MM.1S (cell line): ENCODE measurements at regions not wholly inside any gene's neighbourhood (a gene's known extent, or its start where the extent isn't known, plus 50 kb on each side); places are given as distances from the start of the nearest gene placed in this dataset.

Source experiments
- DNase-seq: peaks from one replicate; pipeline ENCODE4 v3.0.0-alpha.2; 2015
- H2AFZ ChIP-seq: fragments of 300-600 bp; sonication (generic); 2 replicates; pipeline ENCODE4 v1.6.0; 2016; ENCODE audit warnings: antibody characterized with exemption, low read length
- H3F3A ChIP-seq: fragments of 300-600 bp; sonication (generic); 2 replicates; pipeline ENCODE4 v1.6.1; 2016; ENCODE audit warnings: mild to moderate bottlenecking, antibody characterized with exemption, low read length, moderate library complexity, mixed read lengths; ENCODE audit not compliant: insufficient read depth
- H3K27ac ChIP-seq: fragments of 300-600 bp; sonication (generic); 2 replicates; pipeline ENCODE4 v1.5.1; 2016; ENCODE audit warnings: mild to moderate bottlenecking, low read length
- H3K27me3 ChIP-seq: fragments of 300-600 bp; sonication (generic); replicated peaks from 2 replicates; pipeline ENCODE4 v1.6.0; 2016; ENCODE audit warnings: low read length; ENCODE audit not compliant: insufficient read depth
- H3K36me3 ChIP-seq: fragments of 300-600 bp; sonication (generic); replicated peaks from 2 replicates; pipeline ENCODE4 v1.6.1; 2016; ENCODE audit warnings: mild to moderate bottlenecking, low read length, mixed read lengths; ENCODE audit not compliant: insufficient read depth
- H3K4me1 ChIP-seq: fragments of 300-600 bp; sonication (generic); 2 replicates; pipeline ENCODE4 v1.6.1; 2016; ENCODE audit warnings: low read length, mixed read lengths
- H3K4me2 ChIP-seq: fragments of 300-600 bp; sonication (generic); 2 replicates; pipeline ENCODE4 v1.6.0; 2016; ENCODE audit warnings: low read depth, low read length
- H3K4me3 ChIP-seq: fragments of 300-600 bp; sonication (generic); 2 replicates; pipeline ENCODE4 v1.5.1; 2016; ENCODE audit warnings: low read length, mixed read lengths
- H3K79me2 ChIP-seq: fragments of 300-600 bp; sonication (generic); 2 replicates; pipeline ENCODE4 v1.6.1; 2016; ENCODE audit warnings: mixed run types, low read length, mixed read lengths
- H3K9ac ChIP-seq: fragments of 300-600 bp; sonication (generic); 2 replicates; pipeline ENCODE4 v1.6.1; 2016; ENCODE audit warnings: low read length, mixed read lengths
- H3K9me2 ChIP-seq: fragments of 300-600 bp; sonication (generic); replicated peaks from 2 replicates; pipeline ENCODE4 v1.6.1; 2016; ENCODE audit warnings: mild to moderate bottlenecking, low read length, mixed read lengths; ENCODE audit not compliant: insufficient read depth
- H3K9me3 ChIP-seq: fragments of 300-600 bp; sonication (generic); replicated peaks from 2 replicates; pipeline ENCODE4 v1.6.1; 2016; ENCODE audit warnings: mild to moderate bottlenecking, low read length, mixed read lengths; ENCODE audit not compliant: insufficient read depth
- H4K20me1 ChIP-seq: fragments of 300-600 bp; sonication (generic); 2 replicates; pipeline ENCODE4 v1.6.1; 2016; ENCODE audit warnings: mild to moderate bottlenecking, low read length, moderate library complexity, mixed read lengths; ENCODE audit not compliant: insufficient read depth
- EZH2 ChIP-seq: fragments of 300-600 bp; sonication (generic); optimal IDR thresholded peaks from 2 replicates; pipeline ENCODE3; 2017; ENCODE audit warnings: low read depth, mild to moderate bottlenecking, antibody characterized with exemption, low read length, mixed read lengths
- EZH2phosphoT487 ChIP-seq: fragments of 300-600 bp; sonication (generic); IDR thresholded peaks from 2 replicates; pipeline ENCODE4 v1.6.1; 2018; ENCODE audit warnings: antibody characterized with exemption, low read length
- TF ChIP-seq, protein P1 (sequence below): fragments of 300-600 bp; sonication (generic); IDR thresholded peaks from 2 replicates; pipeline ENCODE4 v1.5.1; 2016; ENCODE audit warnings: antibody characterized with exemption, low read length, mixed read lengths

DNA sequence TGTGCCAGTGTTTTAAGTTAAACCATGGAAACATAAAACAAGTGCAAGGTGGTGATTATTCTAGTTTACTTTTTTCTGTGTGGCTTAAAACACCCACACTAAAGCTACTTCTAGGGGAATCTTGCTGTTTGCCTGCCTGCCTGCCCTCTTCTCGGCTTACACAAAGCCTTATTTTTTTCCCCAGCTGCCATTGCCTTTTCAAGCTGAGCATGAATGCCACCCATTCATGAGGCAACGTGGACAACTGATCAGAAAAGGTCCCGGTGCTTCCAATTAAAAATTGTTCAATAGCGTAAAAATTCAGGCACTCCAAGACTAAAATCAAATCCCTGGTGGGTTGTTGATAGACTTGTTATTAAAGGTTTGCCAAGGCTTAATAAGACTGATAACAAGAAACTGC, 401.4 kb downstream of the TMEM161B start:
- Histone ChIP-seq H3K27ac (no peak overlapping the region), H4K20me1 (no peaks in the 10 kb centered on the region), H3K27me3 (no peaks in the 10 kb centered on the region), H3K9me2 (no peaks in the 10 kb centered on the region), H3K36me3 (no peaks in the 10 kb centered on the region), H3K4me3 (no peak overlapping the region), H3F3A (no peaks in the 10 kb centered on the region), H3K79me2 (no peaks in the 10 kb centered on the region), H2AFZ (no peak overlapping the region), H3K9me3 (no peaks in the 10 kb centered on the region), H3K4me1 (no peaks in the 10 kb centered on the region), H3K4me2 (no peak overlapping the region), H3K9ac (no peak overlapping the region)
- DNase-seq = no peak
- TF ChIP-seq EZH2 (no peak), EZH2phosphoT487 (no peak)
- TF ChIP-seq, protein P1, sequence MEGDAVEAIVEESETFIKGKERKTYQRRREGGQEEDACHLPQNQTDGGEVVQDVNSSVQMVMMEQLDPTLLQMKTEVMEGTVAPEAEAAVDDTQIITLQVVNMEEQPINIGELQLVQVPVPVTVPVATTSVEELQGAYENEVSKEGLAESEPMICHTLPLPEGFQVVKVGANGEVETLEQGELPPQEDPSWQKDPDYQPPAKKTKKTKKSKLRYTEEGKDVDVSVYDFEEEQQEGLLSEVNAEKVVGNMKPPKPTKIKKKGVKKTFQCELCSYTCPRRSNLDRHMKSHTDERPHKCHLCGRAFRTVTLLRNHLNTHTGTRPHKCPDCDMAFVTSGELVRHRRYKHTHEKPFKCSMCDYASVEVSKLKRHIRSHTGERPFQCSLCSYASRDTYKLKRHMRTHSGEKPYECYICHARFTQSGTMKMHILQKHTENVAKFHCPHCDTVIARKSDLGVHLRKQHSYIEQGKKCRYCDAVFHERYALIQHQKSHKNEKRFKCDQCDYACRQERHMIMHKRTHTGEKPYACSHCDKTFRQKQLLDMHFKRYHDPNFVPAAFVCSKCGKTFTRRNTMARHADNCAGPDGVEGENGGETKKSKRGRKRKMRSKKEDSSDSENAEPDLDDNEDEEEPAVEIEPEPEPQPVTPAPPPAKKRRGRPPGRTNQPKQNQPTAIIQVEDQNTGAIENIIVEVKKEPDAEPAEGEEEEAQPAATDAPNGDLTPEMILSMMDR = no peak

DNA sequence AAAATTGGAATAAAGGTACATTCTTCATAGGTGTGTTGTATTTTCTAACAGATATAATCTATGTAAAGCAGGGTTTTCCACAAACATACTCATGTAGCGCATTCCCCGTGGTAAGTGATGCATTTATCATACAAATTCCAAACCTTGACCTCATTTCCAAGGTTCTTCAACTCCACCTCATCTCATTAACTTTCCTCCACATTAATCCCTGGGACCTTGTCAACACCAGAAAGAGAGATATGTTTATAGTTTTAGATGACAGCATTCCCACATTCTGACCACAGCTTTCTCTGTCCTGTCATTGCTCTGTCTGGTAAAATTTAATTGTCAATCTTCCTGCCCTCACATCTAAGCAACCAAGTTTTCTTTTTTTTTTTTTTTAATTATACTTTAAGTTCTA, 415.1 kb downstream of the TMEM161B start:
- Histone ChIP-seq H3K9me2 (no peaks in the 10 kb centered on the region), H4K20me1 (no peaks in the 10 kb centered on the region), H3K27me3 (no peaks in the 10 kb centered on the region), H3K27ac (no peak overlapping the region), H3K79me2 (no peaks in the 10 kb centered on the region), H3K4me3 (no peak overlapping the region), H2AFZ (no peak overlapping the region), H3F3A (peaks cover 15% of the 10 kb centered on the region), H3K36me3 (no peaks in the 10 kb centered on the region), H3K4me2 (no peak overlapping the region), H3K9me3 (no peaks in the 10 kb centered on the region), H3K9ac (no peak overlapping the region), H3K4me1 (peaks cover 35% of the 10 kb centered on the region)
- TF ChIP-seq EZH2phosphoT487 (no peak), EZH2 (no peak)
- TF ChIP-seq, protein P1 = no peak
- no peak for DNase-seq

DNA sequence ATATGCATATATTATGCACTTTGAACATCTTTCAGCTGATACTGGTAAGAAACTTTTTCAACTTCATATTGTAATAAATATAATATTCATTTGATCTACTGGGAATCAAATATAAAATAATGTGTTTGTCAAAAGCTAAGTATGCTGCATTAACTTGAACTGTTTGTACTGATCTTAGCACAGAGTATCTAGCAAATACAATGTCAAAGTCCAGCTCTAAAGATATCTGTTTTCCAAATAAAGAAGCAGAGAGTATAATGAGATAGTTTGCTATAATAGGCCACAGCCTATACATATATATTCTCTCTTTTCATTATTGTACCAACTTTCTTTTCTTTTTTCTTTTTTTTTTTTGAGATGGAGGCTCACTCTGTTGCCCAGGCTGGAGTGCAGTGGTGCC, 417.0 kb downstream of the TMEM161B start:
- no peak overlapping the region for H3K4me3 ChIP-seq
- no peak overlapping the region; the same call in 1 of the 2 replicates for H3K9ac ChIP-seq
- H3F3A ChIP-seq = peaks cover 15% of the 10 kb centered on the region
- H3K36me3 ChIP-seq = no peaks in the 10 kb centered on the region
- TF ChIP-seq EZH2phosphoT487 = no peak
- TF ChIP-seq EZH2 = no peak
- TF ChIP-seq, protein P1 = no peak
- H3K27me3 ChIP-seq = no peaks in the 10 kb centered on the region
- H2AFZ ChIP-seq = no peak overlapping the region
- H3K79me2 ChIP-seq = no peaks in the 10 kb centered on the region
- no peaks in the 10 kb centered on the region for H3K9me2 ChIP-seq
- H4K20me1 ChIP-seq = no peaks in the 10 kb centered on the region
- peak overlapping the region; percentile 84; the same call in 1 of the 2 replicates for H3K27ac ChIP-seq
- H3K4me1 ChIP-seq = peaks cover 42% of the 10 kb centered on the region
- H3K4me2 ChIP-seq = peak overlapping the region; percentile 44
- H3K9me3 ChIP-seq = no peaks in the 10 kb centered on the region
- DNase-seq = no peak
